ENCODE measurements at regions not wholly inside any gene's neighbourhood (a gene's known extent, or its start where the extent isn't known, plus 50 kb on each side); places are given as distances from the start of the nearest gene placed in this dataset.

DNA sequence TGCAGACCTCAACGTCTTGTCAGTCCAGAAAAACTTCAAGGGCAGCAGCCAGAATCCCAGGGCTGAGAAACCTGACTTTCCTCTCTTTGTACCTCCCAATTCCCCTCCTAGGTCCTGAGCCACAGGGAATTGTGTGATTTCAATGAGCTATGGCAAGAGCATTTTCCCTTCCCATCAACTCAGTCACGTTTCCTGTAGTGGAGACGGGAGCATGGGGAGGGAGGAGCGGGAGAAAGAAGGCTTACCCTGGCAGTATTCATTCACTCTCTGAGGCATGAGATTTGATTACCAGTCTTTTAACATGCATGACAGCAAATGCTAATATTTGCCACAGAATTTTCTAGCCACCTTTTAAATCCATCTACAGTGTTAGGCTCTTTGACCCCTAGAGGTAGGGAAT, 109.4 kb upstream of the TBCA start:
- TF ChIP-seq, protein P1, sequence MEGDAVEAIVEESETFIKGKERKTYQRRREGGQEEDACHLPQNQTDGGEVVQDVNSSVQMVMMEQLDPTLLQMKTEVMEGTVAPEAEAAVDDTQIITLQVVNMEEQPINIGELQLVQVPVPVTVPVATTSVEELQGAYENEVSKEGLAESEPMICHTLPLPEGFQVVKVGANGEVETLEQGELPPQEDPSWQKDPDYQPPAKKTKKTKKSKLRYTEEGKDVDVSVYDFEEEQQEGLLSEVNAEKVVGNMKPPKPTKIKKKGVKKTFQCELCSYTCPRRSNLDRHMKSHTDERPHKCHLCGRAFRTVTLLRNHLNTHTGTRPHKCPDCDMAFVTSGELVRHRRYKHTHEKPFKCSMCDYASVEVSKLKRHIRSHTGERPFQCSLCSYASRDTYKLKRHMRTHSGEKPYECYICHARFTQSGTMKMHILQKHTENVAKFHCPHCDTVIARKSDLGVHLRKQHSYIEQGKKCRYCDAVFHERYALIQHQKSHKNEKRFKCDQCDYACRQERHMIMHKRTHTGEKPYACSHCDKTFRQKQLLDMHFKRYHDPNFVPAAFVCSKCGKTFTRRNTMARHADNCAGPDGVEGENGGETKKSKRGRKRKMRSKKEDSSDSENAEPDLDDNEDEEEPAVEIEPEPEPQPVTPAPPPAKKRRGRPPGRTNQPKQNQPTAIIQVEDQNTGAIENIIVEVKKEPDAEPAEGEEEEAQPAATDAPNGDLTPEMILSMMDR (IDR thresholded peaks at IDR 0.05): no peak
- TF ChIP-seq EP300 (IDR thresholded peaks at IDR 0.05): no peak
- no peak for TF ChIP-seq POLR2A (IDR thresholded peaks at IDR 0.05)
- TF ChIP-seq POLR2AphosphoS5 (IDR thresholded peaks at IDR 0.05): no peak

All from sigmoid colon (tissue), 4 donors.